ENCODE measurements at regions not wholly inside any gene's neighbourhood (a gene's known extent, or its start where the extent isn't known, plus 50 kb on each side); places are given as distances from the start of the nearest gene placed in this dataset.
"Not testable (repeated sequence)": the region's sequence is repeated elsewhere in the genome, so short reads cannot be mapped to it uniquely, and the experiment has no call there.

DNA sequence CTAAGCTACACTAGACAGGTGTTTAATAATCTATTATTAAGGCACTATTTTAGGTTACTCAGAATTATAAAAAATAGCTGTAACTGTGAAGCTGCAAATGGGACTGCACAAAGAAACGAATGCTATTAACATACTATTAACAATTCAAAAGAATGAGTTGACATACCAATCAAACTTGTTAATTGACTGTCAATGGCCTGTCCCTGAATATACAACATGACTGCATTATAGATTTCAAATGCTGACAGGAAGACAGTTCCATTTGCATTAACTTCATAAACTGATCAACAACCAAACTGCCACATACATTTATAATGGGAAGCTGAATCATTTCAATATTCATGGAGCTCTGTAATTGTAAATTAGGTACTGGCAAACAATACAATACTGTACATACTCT is 169.0 kb upstream of the NANOGP8 start:
- Histone ChIP-seq H3K4me3 (no peak overlapping the region), H3K27ac (no peak overlapping the region), H3K36me3 (no peaks in the 10 kb centered on the region), H3K4me1 (no peaks in the 10 kb centered on the region), H3K27me3 (no peaks in the 10 kb centered on the region), H3K9me3 (no peaks in the 10 kb centered on the region)
- DNase-seq (no peak), ATAC-seq (ENCODE audit: low FRiP score in 2 of 2) (no peak)
- TF ChIP-seq POLR2AphosphoS5 (IDR thresholded peaks at IDR 0.05) (no peak), EP300 (IDR thresholded peaks at IDR 0.05) (no peak), POLR2A (IDR thresholded peaks at IDR 0.05) (no peak)
- TF ChIP-seq, protein P1, sequence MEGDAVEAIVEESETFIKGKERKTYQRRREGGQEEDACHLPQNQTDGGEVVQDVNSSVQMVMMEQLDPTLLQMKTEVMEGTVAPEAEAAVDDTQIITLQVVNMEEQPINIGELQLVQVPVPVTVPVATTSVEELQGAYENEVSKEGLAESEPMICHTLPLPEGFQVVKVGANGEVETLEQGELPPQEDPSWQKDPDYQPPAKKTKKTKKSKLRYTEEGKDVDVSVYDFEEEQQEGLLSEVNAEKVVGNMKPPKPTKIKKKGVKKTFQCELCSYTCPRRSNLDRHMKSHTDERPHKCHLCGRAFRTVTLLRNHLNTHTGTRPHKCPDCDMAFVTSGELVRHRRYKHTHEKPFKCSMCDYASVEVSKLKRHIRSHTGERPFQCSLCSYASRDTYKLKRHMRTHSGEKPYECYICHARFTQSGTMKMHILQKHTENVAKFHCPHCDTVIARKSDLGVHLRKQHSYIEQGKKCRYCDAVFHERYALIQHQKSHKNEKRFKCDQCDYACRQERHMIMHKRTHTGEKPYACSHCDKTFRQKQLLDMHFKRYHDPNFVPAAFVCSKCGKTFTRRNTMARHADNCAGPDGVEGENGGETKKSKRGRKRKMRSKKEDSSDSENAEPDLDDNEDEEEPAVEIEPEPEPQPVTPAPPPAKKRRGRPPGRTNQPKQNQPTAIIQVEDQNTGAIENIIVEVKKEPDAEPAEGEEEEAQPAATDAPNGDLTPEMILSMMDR (IDR thresholded peaks at IDR 0.05) = no peak
- WGBS, 2 donors = 63 to 90% methylated on average over 1 of the region's 1 CpG

DNA sequence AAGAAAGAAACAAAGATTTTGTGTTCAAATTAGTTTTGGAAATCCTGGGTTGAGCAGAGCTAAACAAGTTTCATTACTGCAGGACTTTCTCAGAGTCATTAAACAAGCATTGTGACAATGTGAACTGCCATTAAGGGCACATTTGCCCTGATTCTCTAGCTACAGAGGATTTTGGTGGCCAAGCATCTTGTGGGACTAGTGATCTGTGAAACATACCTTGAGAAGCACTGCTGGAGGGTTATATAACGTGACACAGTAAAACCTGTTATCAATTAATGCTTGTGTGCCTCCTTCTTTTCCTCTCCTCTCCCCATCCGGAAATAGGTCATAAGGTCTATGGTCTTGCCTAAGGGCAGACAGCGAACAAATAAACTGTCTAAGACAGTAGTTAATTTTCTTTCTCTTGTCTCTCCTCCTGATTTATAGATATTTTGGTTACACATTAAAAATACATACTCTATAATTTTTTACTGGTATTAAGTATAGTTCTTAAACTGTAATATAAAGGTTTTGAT is 167.3 kb upstream of the NANOGP8 start:
- whole genome bisulfite sequencing, 2 donors = 82 to 84% methylated on average over 3 of the region's 3 CpGs
- no peak overlapping the region for H3K4me3 ChIP-seq
- no peaks in the 10 kb centered on the region for H3K4me1 ChIP-seq
- TF ChIP-seq POLR2A (IDR thresholded peaks at IDR 0.05) (no peak), EP300 (IDR thresholded peaks at IDR 0.05) (no peak), POLR2AphosphoS5 (IDR thresholded peaks at IDR 0.05) (no peak)
- TF ChIP-seq, protein P1 (IDR thresholded peaks at IDR 0.05) = no peak
- DNase-seq (no peak), ATAC-seq (ENCODE audit: low FRiP score in 2 of 2) (no peak)
- H3K9me3 ChIP-seq = no peaks in the 10 kb centered on the region
- no peak overlapping the region for H3K27ac ChIP-seq
- no peaks in the 10 kb centered on the region for H3K27me3 ChIP-seq
- H3K36me3 ChIP-seq = no peaks in the 10 kb centered on the region

DNA sequence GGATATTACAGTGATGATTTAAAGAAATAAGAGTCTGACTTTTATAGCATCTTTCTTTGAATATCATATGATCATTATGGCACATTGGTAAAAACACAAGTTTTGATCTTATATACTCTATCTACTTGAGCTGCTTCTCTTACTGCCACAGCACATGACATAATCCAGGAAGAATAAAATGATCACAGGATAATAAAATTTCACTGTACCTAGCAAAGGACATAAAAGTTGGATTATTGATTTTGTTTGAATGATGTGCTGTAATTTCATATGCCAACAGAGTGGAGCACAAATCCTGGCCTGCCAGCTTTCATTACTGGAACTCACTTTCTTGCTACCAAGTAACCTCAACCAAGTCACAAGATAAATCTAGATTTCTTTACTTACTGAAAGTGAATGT is 162.1 kb upstream of the NANOGP8 start:
- Histone ChIP-seq H3K27me3 (no peaks in the 10 kb centered on the region), H3K9me3 (no peaks in the 10 kb centered on the region), H3K27ac (no peak overlapping the region), H3K4me1 (no peaks in the 10 kb centered on the region), H3K4me3 (no peak overlapping the region), H3K36me3 (no peaks in the 10 kb centered on the region)
- TF ChIP-seq POLR2A (IDR thresholded peaks at IDR 0.05) (no peak), EP300 (IDR thresholded peaks at IDR 0.05) (no peak), POLR2AphosphoS5 (IDR thresholded peaks at IDR 0.05) (no peak)
- TF ChIP-seq, protein P1 (IDR thresholded peaks at IDR 0.05) = no peak
- no peak for ATAC-seq (ENCODE audit: low FRiP score in 2 of 2)
- no peak for DNase-seq

DNA sequence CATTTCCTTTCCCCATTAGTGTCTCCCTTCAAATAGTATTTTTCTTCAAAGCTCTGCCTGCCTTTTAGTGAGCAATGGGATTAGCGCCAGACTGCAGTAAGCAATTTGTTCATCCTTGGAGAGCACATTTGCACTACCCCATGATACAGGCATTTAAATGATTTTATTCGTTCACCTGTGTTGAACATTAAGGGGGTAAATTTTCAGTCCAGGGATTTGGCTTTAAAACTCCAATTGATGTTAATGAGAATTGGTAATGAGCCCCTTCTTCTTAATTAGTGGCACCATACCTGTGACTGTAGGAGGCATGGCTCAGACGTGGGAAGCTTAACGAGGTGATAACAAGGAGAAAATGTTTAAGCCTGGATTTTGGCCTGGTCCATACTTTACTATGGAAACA is 161.4 kb upstream of the NANOGP8 start:
- Histone ChIP-seq H3K36me3 (no peaks in the 10 kb centered on the region), H3K4me3 (no peak overlapping the region), H3K4me1 (no peaks in the 10 kb centered on the region), H3K27me3 (no peaks in the 10 kb centered on the region), H3K27ac (no peak overlapping the region), H3K9me3 (no peaks in the 10 kb centered on the region)
- no peak for TF ChIP-seq POLR2AphosphoS5 (IDR thresholded peaks at IDR 0.05)
- no peak for TF ChIP-seq POLR2A (IDR thresholded peaks at IDR 0.05)
- DNase-seq = no peak
- ATAC-seq (ENCODE audit: low FRiP score in 2 of 2) = no peak
- WGBS, 2 donors = 82% methylated on average over 4 of the region's 4 CpGs

DNA sequence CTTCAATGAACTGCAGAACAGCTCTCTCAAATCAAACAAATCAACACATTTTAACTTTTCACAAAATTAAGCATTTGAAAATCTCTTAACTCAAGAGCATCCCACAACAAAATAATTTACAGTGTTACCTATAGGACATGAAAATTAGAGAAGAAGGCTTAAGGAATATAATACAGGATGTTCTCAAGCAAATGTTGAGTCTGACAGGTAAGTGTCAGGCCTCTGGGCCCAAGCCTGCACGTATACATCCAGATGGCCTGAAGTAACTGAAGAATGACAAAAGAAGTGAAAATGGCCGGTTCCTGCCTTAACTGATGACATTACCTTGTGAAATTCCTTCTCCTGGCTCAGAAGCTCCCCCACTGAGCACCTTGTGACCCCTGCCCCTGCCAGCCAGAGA is 160.6 kb upstream of the NANOGP8 start:
- not testable (repeated sequence) for H3K4me3 ChIP-seq; H3K9me3 ChIP-seq; H3K4me1 ChIP-seq; DNase-seq; ATAC-seq (ENCODE audit: low FRiP score in 2 of 2); H3K36me3 ChIP-seq; H3K27ac ChIP-seq; H3K27me3 ChIP-seq
- WGBS, 2 donors = 78 to 83% methylated on average over 2 of the region's 2 CpGs

DNA sequence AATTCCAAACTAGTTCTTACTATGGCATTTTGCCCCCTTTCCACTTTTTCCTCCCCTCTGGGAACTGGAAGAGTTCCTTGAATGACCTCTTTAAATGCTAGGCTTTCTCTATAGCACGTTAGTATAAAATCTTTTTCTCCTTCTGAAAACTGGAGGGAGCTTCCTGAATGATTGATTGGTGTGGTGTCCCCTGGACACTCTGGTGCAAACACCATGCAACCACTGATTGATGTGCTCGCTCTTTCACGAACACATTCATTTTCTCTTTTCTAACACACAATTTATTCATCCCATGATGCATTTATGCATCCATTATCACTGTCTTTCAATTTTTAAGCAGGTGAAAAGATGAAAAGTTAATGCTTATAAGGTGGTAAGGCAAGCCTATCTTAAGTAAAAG is 159.1 kb upstream of the NANOGP8 start:
- H3K36me3 ChIP-seq = no peaks in the 10 kb centered on the region
- no peak overlapping the region for H3K4me3 ChIP-seq
- TF ChIP-seq, protein P1 (IDR thresholded peaks at IDR 0.05) = no peak
- WGBS, 2 donors = 79 to 83% methylated on average over 3 of the region's 3 CpGs
- H3K9me3 ChIP-seq = no peaks in the 10 kb centered on the region
- DNase-seq (no peak), ATAC-seq (ENCODE audit: low FRiP score in 2 of 2) (no peak)
- H3K27me3 ChIP-seq = no peaks in the 10 kb centered on the region
- no peaks in the 10 kb centered on the region for H3K4me1 ChIP-seq
- H3K27ac ChIP-seq = no peak overlapping the region

All from upper lobe of left lung (tissue), 6 donors.